Muscle of back (tissue), 3 donors: ENCODE measurements at regions not wholly inside any gene's neighbourhood (a gene's known extent, or its start where the extent isn't known, plus 50 kb on each side); places are given as distances from the start of the nearest gene placed in this dataset.
"Not testable (repeated sequence)": the region's sequence is repeated elsewhere in the genome, so short reads cannot be mapped to it uniquely, and the experiment has no call there.

ENCODE experiments used
- DNase-seq, 3 donors: peaks; one replicate each; pipeline versions ENCODE4 v3.0.0 to v3.0.0-alpha.2; 2013

- DNase-seq: peak in 2 of 3 donors; percentile 57 to 61
These were observed 361.9 kb downstream of the C16orf95 start for GRCh38 chr16:86955136-86955855.

- no peak for DNase-seq
These were observed 360.8 kb downstream of the C16orf95 start for GRCh38 chr16:86956437-86956836.

GRCh38 chr16:86957662-86958198 lies 359.5 kb downstream of the C16orf95 start:
- not testable (repeated sequence) for DNase-seq

- DNase-seq: no peak
These were observed 358.8 kb downstream of the C16orf95 start for GRCh38 chr16:86958423-86958822.

- peak in 2 of 3 donors; percentile 52 to 70 for DNase-seq
These were observed 358.0 kb downstream of the C16orf95 start for GRCh38 chr16:86959091-86959651.

- no peak for DNase-seq
These were observed 357.5 kb downstream of the C16orf95 start for GRCh38 chr16:86959729-86960128.

- DNase-seq: no peak
These were observed 356.9 kb downstream of the C16orf95 start for GRCh38 chr16:86960266-86960665.

GRCh38 chr16:86961171-86961601 lies 356.0 kb downstream of the C16orf95 start:
- DNase-seq: peak in 1 of 3 donors; percentile 64

- DNase-seq: no peak
These were observed 354.9 kb downstream of the C16orf95 start for GRCh38 chr16:86962259-86962658.

GRCh38 chr16:86962913-86963312 lies 354.3 kb downstream of the C16orf95 start:
- DNase-seq: no peak

GRCh38 chr16:86963600-86964575 lies 353.3 kb downstream of the C16orf95 start:
- DNase-seq: no peak

GRCh38 chr16:86964796-86965241 lies 352.4 kb downstream of the C16orf95 start:
- DNase-seq: no peak

- DNase-seq: no peak
These were observed 351.9 kb downstream of the C16orf95 start for GRCh38 chr16:86965331-86965730.

- no peak for DNase-seq
These were observed 351.2 kb downstream of the C16orf95 start for GRCh38 chr16:86965840-86966550.

GRCh38 chr16:86966777-86967176 lies 350.4 kb downstream of the C16orf95 start:
- DNase-seq: no peak

GRCh38 chr16:86968866-86969265 lies 348.3 kb downstream of the C16orf95 start:
- DNase-seq: no peak

- no peak for DNase-seq
These were observed 347.5 kb downstream of the C16orf95 start for GRCh38 chr16:86969716-86970115.

- DNase-seq: no peak
These were observed 346.9 kb downstream of the C16orf95 start for GRCh38 chr16:86970279-86970678.

GRCh38 chr16:86970726-86971125 lies 346.5 kb downstream of the C16orf95 start:
- peak in 1 of 3 donors; percentile 38 for DNase-seq

GRCh38 chr16:86971251-86971650 lies 345.9 kb downstream of the C16orf95 start:
- DNase-seq: peak in 2 of 3 donors; percentile 72 to 88

GRCh38 chr16:86974120-86974519 lies 343.1 kb downstream of the C16orf95 start:
- DNase-seq: no peak
